ENCODE measurements at regions not wholly inside any gene's neighbourhood (a gene's known extent, or its start where the extent isn't known, plus 50 kb on each side); places are given as distances from the start of the nearest gene placed in this dataset.

- Mint-ChIP-seq H3K36me3 (ENCODE audit: low read depth) (no peaks in the 10 kb centered on the region), H3K9me3 (no peaks in the 10 kb centered on the region), H3K4me1 (ENCODE audit: low read depth) (no peaks in the 10 kb centered on the region), H3K27ac (no peak overlapping the region), H3K27me3 (ENCODE audit: insufficient read depth) (peaks cover 5% of the 10 kb centered on the region), H3K4me3 (no peak overlapping the region)
- no peak for DNase-seq (ENCODE audit: low spot score)
- intact Hi-C loops (cut with micrococcal nuclease): no loop called here
Observed at GRCh38 chr1:229941831-229942230, 125.2 kb upstream of the GALNT2 start.

GRCh38 chr1:229942501-229942900, 124.5 kb upstream of the GALNT2 start:
- intact Hi-C loops (cut with micrococcal nuclease): no loop called here
- no peak overlapping the region for H3K4me3 Mint-ChIP-seq
- H3K27me3 Mint-ChIP-seq (ENCODE audit: insufficient read depth): peaks cover 4% of the 10 kb centered on the region
- H3K27ac Mint-ChIP-seq: no peak overlapping the region
- H3K36me3 Mint-ChIP-seq (ENCODE audit: low read depth): no peaks in the 10 kb centered on the region
- no peaks in the 10 kb centered on the region for H3K4me1 Mint-ChIP-seq (ENCODE audit: low read depth)
- H3K9me3 Mint-ChIP-seq: no peaks in the 10 kb centered on the region
- DNase-seq (ENCODE audit: low spot score): no peak

GRCh38 chr1:229943148-229943714, 123.8 kb upstream of the GALNT2 start:
- H3K27ac Mint-ChIP-seq: no peak overlapping the region
- no peak for DNase-seq (ENCODE audit: low spot score)
- no peaks in the 10 kb centered on the region for H3K9me3 Mint-ChIP-seq

GRCh38 chr1:229943988-229944743, 122.9 kb upstream of the GALNT2 start:
- Mint-ChIP-seq H3K27ac (no peak overlapping the region), H3K36me3 (ENCODE audit: low read depth) (no peaks in the 10 kb centered on the region), H3K4me3 (no peak overlapping the region), H3K27me3 (ENCODE audit: insufficient read depth) (peaks cover 2% of the 10 kb centered on the region), H3K9me3 (no peaks in the 10 kb centered on the region), H3K4me1 (ENCODE audit: low read depth) (no peaks in the 10 kb centered on the region)
- intact Hi-C loops (cut with micrococcal nuclease): no loop called here
- no peak for DNase-seq (ENCODE audit: low spot score)

More at GRCh38 chr1:229943148-229943714, 123.8 kb upstream of the GALNT2 start:
- Mint-ChIP-seq H3K4me3 (no peak overlapping the region), H3K36me3 (ENCODE audit: low read depth) (no peaks in the 10 kb centered on the region), H3K27me3 (ENCODE audit: insufficient read depth) (peaks cover 4% of the 10 kb centered on the region), H3K4me1 (ENCODE audit: low read depth) (no peaks in the 10 kb centered on the region)
- intact Hi-C loops (cut with micrococcal nuclease): no loop called here

- no peak for DNase-seq (ENCODE audit: low spot score)
- H3K27ac Mint-ChIP-seq: no peak overlapping the region
- no peaks in the 10 kb centered on the region for H3K9me3 Mint-ChIP-seq
- H3K27me3 Mint-ChIP-seq (ENCODE audit: insufficient read depth): peaks cover 4% of the 10 kb centered on the region
- intact Hi-C loops (cut with micrococcal nuclease): no loop called here
- no peaks in the 10 kb centered on the region for H3K4me1 Mint-ChIP-seq (ENCODE audit: low read depth)
- H3K4me3 Mint-ChIP-seq: no peak overlapping the region
- no peaks in the 10 kb centered on the region for H3K36me3 Mint-ChIP-seq (ENCODE audit: low read depth)
Observed at GRCh38 chr1:229945795-229946194, 121.2 kb upstream of the GALNT2 start.

GRCh38 chr1:229947968-229948367, 119.1 kb upstream of the GALNT2 start:
- H3K4me3 Mint-ChIP-seq: no peak overlapping the region
- H3K36me3 Mint-ChIP-seq (ENCODE audit: low read depth): no peaks in the 10 kb centered on the region
- intact Hi-C loops (cut with micrococcal nuclease): no loop called here
- H3K27ac Mint-ChIP-seq: no peak overlapping the region
- DNase-seq (ENCODE audit: low spot score): no peak
- H3K9me3 Mint-ChIP-seq: no peaks in the 10 kb centered on the region
- H3K27me3 Mint-ChIP-seq (ENCODE audit: insufficient read depth): peaks cover 5% of the 10 kb centered on the region
- no peaks in the 10 kb centered on the region for H3K4me1 Mint-ChIP-seq (ENCODE audit: low read depth)

GRCh38 chr1:229948438-229948837, 118.6 kb upstream of the GALNT2 start:
- H3K4me3 Mint-ChIP-seq: no peak overlapping the region
- no peaks in the 10 kb centered on the region for H3K9me3 Mint-ChIP-seq
- no peaks in the 10 kb centered on the region for H3K36me3 Mint-ChIP-seq (ENCODE audit: low read depth)
- H3K4me1 Mint-ChIP-seq (ENCODE audit: low read depth): peaks cover 3% of the 10 kb centered on the region
- peaks cover 5% of the 10 kb centered on the region for H3K27me3 Mint-ChIP-seq (ENCODE audit: insufficient read depth)
- intact Hi-C loops (cut with micrococcal nuclease): no loop called here
- DNase-seq (ENCODE audit: low spot score): no peak
- no peak overlapping the region for H3K27ac Mint-ChIP-seq

- Mint-ChIP-seq H3K4me3 (no peak overlapping the region), H3K9me3 (no peaks in the 10 kb centered on the region), H3K27me3 (ENCODE audit: insufficient read depth) (peaks cover 5% of the 10 kb centered on the region), H3K4me1 (ENCODE audit: low read depth) (peaks cover 12% of the 10 kb centered on the region), H3K27ac (no peak overlapping the region), H3K36me3 (ENCODE audit: low read depth) (no peaks in the 10 kb centered on the region)
- intact Hi-C loops (cut with micrococcal nuclease): no loop called here
- no peak for DNase-seq (ENCODE audit: low spot score)
Observed at GRCh38 chr1:229949500-229949899, 117.5 kb upstream of the GALNT2 start.

GRCh38 chr1:229950020-229950419, 117.0 kb upstream of the GALNT2 start:
- Mint-ChIP-seq H3K36me3 (ENCODE audit: low read depth) (no peaks in the 10 kb centered on the region), H3K27ac (no peak overlapping the region), H3K4me3 (no peak overlapping the region), H3K9me3 (no peaks in the 10 kb centered on the region), H3K27me3 (ENCODE audit: insufficient read depth) (peaks cover 5% of the 10 kb centered on the region), H3K4me1 (ENCODE audit: low read depth) (peaks cover 12% of the 10 kb centered on the region)
- no peak for DNase-seq (ENCODE audit: low spot score)
- intact Hi-C loops (cut with micrococcal nuclease): no loop called here

- Mint-ChIP-seq H3K27ac (no peak overlapping the region), H3K36me3 (ENCODE audit: low read depth) (no peaks in the 10 kb centered on the region), H3K4me1 (ENCODE audit: low read depth) (peaks cover 12% of the 10 kb centered on the region), H3K9me3 (no peaks in the 10 kb centered on the region), H3K4me3 (no peak overlapping the region), H3K27me3 (ENCODE audit: insufficient read depth) (peaks cover 8% of the 10 kb centered on the region)
- intact Hi-C loops (cut with micrococcal nuclease): no loop called here
- no peak for DNase-seq (ENCODE audit: low spot score)
Observed at GRCh38 chr1:229950908-229951307, 116.1 kb upstream of the GALNT2 start.

GRCh38 chr1:229951856-229952534, 115.0 kb upstream of the GALNT2 start:
- peaks cover 8% of the 10 kb centered on the region for H3K27me3 Mint-ChIP-seq (ENCODE audit: insufficient read depth)
- H3K4me1 Mint-ChIP-seq (ENCODE audit: low read depth): peaks cover 12% of the 10 kb centered on the region
- peaks cover 5% of the 10 kb centered on the region for H3K9me3 Mint-ChIP-seq
- H3K4me3 Mint-ChIP-seq: no peak overlapping the region
- H3K27ac Mint-ChIP-seq: no peak overlapping the region
- DNase-seq (ENCODE audit: low spot score): no peak
- no peaks in the 10 kb centered on the region for H3K36me3 Mint-ChIP-seq (ENCODE audit: low read depth)
- intact Hi-C loops (cut with micrococcal nuclease): no loop called here

- Mint-ChIP-seq H3K4me3 (no peak overlapping the region), H3K36me3 (ENCODE audit: low read depth) (peaks cover 2% of the 10 kb centered on the region), H3K9me3 (peaks cover 13% of the 10 kb centered on the region), H3K4me1 (ENCODE audit: low read depth) (peaks cover 12% of the 10 kb centered on the region), H3K27me3 (ENCODE audit: insufficient read depth) (peaks cover 8% of the 10 kb centered on the region), H3K27ac (no peak overlapping the region)
- intact Hi-C loops (cut with micrococcal nuclease): no loop called here
- no peak for DNase-seq (ENCODE audit: low spot score)
Observed at GRCh38 chr1:229952670-229953520, 114.1 kb upstream of the GALNT2 start.
